ENCODE measurements at regions not wholly inside any gene's neighbourhood (a gene's known extent, or its start where the extent isn't known, plus 50 kb on each side); places are given as distances from the start of the nearest gene placed in this dataset.

DNA sequence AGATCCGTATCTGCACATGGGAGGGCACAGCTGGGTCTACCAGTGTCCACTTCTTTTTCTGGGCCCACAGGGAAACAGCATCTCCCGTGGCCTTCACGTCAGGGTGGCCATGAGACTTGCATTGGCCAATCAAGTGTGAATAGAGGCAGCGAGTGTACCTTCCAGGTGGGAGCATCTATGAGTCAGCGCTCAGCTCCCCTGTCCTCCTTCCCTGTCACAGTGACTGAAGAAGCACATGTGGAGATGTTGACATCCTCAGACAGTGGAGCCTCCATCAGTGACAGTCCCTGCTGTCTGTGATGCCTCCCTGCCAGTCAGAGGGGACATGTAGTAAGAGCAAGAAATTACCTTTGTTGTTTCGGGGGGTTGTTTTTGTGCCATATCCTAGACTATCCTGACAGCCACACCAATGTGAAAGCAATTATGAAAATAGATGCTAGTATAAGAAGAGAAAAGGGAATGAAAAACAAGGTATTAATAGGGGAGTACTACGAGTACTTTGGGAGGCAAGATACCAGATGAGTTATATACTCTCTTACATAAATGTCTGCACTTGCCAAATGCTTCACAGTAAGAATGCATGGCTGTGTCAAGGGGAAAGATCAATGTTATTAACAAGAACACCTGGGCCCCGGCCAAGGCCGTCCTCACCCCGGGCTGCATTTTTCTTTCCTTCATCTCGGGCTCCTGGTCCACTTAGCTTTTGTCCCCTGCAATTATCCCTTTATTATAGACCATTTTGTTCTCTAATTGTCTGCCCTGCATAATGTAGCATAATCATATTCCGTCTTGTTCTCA is 86.0 kb downstream of the MATN1 start:
- DNase-seq = no peak

DNA sequence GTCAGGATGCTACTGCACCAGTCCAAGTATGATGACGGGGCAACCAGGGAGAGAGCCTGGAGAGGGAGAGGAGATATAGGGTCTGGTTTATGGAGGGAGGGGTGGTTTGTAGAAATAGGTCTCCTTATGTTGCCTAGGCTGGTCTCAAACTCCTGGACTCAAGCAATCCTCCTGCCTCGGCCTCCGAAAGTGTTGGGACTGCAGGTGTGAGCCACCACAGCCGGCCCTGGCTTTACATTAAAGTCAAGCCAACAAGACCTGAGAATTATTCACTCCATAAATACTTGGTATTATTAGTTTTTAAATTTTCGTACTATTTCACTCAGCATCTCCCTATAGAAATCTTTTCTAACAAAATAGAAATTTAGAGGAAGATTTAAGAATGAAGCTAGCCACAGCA is 86.8 kb downstream of the MATN1 start:
- DNase-seq = no peak

DNA sequence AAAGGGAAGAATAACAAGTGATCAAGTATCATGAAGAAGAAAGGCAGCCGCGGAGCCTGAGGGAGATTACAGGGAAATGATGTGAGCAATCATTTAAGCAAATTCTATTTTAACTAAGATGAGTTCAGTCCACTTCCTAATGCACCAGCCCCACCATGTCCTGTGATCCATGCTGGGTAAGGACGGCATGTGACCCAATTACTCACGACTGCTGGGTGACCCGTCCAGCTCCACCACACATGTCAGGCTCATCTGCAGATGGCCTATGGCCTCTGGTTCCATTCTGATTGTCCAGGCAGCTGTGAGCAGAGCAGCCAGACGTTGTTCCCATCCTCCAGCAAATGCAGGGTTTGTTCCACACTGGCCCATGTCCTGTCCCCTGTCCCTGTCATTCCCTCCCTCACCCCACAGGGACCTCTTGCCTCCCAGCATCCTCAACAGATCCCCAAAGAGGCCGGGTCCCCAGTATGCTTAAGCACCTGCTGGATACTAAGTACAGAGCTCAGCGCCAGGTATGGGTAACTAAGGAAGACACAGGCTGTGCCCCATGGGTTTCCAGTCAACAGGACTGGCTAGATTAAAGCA is 87.9 kb downstream of the MATN1 start:
- no peak for DNase-seq

DNA sequence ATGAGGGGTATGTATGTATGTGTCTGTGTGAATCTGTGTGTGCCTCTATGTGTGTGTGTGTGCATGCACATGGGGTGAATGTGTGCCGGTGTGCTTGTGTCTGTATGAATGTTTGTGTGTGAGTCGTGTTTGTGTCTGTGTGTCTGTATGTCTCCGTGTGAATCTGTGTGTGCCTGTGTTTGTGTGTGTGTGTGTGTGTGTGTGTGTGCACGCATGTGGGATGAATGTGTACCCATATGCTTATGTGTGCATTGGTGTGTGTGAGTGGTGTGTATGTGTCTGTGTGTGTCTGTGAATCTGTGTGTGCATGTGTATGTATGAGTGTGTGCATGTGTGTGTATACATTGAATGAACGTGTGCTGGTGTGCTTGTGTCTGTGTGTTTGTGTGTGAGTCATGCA is 88.9 kb downstream of the MATN1 start:
- DNase-seq = no peak

DNA sequence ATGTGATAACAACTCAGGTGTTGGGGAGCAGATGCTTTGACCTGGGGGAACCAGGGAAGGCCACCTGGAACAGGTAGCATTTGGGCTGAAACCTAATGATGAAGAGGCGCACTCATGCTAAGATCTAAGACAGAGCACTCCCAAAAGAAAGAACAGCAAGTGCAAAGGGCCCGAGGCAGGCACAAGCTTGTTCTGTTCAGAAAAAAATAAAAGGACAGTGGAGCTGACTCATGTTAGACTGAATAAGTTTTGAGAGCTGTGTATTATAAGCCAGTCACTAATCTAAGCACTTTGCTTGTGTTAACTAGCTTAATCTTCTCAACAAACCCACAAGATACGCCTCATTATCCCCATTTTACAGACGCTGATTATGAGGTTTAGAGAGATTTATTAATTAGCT is 90.1 kb downstream of the MATN1 start:
- no peak for DNase-seq

DNA sequence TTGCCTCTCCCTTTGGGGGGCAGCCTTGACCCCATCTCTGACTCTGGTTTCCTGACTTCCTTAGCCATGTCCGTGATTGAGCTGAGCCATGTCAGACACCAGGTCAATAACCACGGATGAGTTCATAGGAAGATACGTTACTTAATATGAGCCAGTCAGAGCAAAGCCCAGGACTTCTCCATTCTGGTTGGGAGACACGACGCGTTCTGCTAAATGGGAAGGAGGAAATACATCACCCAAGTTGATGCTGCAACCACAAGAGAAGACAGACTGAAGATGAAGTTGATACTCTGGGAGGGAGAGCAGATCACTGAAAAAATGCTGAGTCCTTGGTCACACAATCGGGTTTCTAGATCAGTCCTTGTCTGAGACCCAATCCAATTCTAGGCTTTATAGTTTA is 90.9 kb downstream of the MATN1 start:
- no peak for DNase-seq

DNA sequence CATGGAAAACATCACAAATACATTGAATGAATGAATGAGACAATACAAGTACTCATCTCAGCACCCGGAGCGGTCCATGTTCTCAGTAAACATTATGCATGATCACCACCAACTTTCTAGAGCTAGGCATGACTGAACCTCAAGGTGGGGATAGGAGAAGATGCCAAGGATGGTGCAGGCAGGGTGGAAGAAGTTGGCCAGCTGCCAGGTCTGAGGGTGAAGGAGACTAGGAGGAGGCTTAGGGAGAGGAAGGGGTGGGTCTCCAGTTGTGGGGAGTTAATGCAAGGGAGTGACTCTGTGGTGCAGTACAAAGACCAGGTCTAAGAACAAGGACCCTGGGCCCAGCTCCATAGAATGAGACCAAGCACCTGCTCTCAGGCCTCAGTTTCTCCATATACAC is 91.7 kb downstream of the MATN1 start:
- no peak for DNase-seq

DNA sequence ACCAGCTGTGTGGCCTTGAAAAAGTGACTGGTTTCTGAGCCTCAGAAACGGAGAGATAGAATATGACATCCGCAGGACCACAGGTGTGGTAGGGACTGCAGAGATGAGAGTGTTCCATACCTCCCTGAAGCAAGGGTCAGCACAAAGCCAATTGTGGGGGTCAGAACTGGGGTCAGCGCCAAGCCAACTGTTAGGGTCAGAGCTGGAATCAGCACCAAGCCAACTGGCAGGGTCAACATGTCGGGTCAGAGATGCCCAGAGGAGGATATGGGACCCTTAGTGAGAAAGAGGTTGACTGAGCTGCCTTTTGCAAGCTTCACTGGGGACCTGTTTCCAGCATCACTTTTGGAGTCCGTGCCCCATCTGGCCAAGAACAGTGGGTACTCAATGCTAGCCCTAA is 93.9 kb downstream of the MATN1 start:
- DNase-seq = no peak

DNA sequence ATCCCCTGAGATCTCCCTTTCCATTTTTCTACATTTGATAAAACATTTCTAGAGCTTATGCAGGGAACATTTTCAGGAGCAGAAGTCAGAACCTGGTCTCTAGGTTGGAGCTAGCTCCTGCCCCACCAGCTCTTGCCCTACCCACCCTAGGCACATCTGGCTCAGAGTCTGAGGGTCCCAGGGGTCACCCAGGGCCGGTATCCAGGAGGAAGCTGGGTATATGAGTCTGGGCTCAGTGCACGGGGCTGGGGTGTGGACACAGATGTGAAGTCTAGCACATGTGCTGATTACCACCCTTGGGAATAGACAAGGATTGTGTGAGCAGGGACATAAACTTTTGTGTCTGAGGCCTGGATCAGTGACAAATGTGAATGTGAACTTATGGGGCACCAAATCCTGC is 95.4 kb downstream of the MATN1 start:
- DNase-seq = no peak

DNA sequence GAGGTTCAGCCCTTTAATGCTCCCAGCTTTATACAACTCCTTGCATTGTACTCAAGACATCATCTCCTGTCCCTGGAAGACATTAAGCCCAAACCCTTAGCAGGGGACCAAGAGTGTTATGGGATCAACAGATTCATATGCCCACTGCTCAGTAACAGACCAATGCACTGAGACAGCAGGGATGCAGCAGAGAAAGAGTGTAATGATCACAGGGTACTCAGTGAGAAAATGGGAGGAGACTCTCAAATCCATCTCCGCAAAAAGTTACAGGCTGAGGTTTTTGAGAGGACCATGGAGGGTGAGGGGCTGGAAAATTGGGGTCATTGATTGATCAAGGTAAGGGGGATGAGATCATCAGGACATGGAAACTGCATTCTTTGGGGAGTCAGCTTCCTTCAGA is 96.2 kb downstream of the MATN1 start:
- no peak for DNase-seq

DNA sequence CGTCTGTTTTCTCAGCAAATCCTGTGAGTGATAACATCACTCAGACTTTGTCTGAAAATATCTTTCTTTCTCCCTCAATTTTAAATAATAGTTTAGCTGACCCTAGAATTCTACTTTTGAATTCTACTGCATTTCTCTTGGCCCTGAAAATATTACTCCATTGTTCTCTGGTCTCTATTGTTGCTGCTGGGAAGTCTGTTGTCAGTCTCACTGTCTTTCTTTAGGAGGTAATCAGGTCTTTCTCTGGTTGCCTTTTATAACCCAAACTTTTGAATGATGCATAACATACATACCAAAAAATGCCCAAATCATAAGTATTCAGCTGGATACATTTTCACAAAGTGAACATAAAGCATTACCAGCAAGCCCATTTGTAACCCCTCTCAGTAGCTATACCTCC is 100.0 kb downstream of the MATN1 start:
- DNase-seq = no peak

DNA sequence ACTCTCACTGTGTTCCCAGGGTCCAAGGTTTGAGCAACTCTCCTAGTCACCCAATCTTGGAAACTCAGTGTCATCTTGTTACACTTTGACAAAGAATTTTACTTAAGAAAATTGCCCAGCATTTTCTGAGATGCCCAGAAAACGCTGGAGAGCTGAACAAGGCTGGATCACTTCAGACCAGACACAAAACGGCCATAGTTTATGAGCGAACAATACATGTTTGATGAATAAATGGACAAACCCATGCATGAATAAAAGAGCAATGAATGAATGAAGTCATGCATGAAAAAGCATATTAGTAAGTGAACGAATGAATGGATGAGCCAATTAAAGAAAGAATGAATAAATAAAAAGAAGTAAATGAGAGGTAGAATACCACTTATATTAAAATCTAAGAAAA is 103.8 kb downstream of the MATN1 start:
- DNase-seq = no peak

DNA sequence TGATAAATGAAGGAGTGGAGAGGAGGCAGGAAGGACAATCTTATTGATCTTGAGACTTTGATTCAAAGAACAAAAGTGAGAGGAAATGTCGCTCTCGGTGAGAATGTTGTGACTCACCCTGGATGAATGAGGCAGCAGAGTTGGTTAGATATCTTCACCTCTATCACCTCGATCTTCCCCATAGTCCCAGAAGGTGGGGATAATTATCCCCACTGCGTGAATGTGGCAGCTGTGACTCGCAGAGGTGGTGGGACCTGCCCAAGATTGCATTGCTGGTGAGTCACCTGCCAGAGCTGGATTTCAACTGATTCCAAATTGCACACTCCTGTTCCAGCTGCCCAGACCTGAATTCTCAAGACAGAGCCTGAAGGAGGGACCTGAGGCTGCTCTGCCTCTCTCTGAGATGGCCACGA is 105.0 kb downstream of the MATN1 start:
- peak; percentile 8 for DNase-seq

DNA sequence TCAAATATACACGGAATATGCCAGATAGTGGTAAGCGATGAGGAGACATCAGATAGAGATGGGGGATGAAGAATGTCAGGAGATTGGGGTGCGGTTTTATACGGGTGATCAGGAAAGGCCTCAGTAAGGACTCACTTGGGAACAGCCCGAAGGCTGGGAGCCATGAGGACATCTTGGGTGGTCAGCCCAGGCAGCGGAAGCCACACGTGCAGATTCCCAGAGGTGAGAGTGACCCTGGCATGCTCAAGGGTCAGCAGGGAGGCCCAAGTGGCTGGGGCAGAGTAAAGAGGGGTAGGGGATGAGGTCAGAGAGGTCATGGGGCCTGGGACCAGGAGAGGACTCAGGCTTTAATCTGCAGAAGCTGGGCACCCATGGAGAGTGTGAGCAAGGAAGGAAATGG is 106.6 kb downstream of the MATN1 start:
- no peak for DNase-seq

DNA sequence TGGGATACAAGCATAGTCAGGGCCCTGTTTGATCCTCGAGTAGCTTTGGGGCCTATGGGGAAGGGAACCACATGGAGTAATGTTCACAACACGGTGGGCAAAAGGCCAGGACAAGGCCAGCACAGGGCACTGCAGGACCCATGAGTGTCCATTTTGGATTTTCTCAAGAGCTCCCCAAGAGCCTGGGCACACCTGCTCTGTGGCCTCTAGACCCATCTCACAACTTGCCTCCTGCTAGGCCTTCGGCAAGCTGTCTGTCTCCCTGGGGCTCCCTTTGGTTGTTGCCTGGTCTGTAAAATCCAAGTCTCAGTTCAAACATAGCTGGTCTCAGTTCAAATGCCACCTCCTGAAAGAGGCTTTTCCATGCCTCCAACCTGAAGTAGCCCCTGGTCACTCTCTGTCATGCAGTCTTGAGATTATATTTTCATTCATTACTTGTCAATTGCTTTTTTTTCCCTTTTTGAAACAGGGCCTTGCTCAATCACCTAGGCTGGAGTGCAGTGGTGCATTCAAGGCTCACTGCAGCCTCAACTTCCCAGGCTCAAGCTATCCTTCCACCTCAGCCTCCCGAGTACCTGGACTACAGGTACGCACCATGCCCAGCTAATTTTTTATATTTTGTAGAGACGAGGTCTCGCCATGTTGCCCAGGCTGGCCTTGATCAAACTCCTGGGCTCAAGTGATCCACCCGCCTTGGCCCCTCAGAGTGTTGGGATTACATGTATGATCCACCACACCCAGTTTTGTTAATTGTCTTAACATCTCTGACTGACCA is 107.4 kb downstream of the MATN1 start:
- DNase-seq = no peak

DNA sequence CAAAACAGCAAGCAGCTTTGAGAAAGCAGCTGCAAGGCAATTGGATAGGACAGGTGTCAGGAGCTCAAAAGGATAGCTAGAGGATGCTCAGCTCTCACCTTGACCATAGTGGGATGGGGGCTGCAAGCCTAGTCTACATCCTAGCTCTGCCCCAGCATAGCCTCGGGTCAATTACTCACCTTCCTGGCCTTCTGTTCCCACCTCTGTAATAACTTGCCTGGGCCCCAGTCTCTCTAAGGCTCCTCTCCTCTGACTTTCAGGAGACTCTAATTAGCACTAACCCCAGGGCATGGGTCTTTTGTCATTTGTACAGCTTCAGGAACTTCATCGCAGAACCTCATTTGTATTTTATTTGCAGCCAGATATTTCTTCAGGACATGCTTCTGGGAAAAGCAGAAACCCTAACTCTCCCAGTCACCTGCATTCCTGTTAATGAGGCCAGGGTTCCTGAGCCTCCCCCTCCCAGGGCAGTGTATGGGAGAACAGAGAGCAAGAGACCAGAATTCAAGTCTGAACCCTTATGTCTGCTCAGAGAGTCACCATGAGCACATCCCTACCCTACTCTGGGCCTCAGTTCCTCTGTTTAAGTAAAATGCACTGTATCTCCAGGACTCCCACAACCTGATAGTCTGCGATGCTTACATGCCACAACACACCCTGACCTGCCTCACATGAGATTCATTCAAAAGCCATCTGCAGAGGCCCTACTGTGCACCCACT is 108.1 kb downstream of the MATN1 start:
- no peak for DNase-seq

DNA sequence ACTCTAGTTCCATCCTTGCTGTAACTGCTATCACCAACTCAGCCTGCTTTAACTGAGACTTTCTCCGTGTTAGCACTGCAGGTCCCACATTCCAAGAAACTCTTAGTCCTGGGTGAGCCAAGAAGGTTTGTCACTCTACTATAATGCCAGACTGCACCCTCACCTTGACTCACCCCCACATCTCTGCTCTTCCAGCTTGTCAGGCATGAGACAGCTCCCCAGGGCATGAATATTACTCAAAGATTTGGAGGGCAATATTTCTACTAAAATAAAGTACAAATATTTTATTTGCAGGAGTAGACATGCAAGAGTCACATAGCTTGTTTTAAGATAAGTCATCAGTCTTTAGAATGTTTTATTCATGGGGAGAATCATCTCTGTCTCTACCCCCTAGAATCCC is 110.2 kb downstream of the MATN1 start:
- DNase-seq = no peak

DNA sequence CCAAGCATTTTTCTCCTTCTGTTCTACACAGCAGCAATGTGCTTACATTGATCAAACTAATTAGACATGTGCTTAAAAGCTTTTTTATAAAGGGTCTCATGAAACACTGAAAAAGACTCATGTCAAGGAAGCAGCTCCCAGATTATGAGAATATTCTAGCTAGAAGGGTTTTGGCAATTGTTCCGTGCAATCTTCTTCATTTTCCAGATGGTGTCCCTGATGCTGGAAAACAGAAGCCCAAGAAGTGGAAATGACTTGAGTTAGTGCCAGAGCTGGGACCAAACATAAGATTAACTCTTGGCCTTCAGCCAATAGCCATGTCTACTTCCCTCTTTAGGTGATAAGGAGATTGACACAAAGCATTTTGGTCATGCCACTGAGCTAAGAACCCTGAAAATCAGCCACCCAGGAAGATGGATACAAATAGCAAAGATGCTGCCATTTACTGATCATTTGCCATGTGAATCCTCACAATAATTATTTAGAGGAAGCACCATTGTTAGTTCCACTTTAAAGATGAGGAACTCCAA is 110.8 kb downstream of the MATN1 start:
- no peak for DNase-seq

DNA sequence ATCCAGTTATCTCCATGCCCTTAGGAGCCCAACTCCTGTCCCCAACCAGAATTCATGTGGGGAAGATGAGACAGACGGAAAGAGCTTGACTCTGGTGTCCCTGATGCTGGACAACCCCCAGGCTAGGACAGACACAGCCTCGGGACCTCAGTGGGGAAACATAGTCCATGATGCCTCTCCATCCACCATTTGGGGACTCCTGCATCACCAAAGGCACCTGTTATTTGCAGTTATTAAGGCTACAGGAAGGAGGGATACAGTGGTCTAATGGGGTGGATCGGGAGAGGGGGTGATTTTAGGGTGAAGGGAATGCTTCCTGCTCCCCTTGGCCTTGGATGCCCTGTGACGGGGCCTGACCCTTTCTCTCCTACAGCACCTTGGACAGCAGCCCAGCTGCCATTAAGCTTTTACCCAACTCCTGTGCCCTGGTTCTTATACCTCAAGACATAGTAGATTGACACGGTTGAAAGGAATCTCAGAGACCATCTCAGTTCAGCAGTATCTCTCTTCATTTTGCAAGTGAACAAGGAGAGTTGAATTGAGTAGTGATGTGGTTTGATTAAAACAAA is 111.6 kb downstream of the MATN1 start:
- DNase-seq = no peak

DNA sequence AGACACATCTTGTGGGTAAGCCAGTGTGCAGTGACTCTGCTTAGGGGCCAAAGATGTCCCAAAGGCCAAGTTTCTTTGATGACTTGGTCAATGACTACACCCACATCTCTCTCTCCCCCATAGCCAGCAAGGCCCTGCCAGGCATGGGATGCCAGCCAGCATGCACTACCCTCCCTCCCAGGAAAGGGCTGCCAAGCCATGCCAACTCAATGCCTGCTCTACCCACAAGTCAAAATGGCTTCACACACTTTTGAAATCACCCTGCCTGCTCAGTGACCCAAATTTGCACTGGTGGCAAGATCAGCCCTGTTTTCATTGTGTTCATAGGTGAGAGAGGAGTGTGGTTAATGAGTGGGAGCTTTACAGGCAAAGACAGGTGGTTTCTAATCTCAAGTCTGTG is 112.5 kb downstream of the MATN1 start:
- no peak for DNase-seq

DNA sequence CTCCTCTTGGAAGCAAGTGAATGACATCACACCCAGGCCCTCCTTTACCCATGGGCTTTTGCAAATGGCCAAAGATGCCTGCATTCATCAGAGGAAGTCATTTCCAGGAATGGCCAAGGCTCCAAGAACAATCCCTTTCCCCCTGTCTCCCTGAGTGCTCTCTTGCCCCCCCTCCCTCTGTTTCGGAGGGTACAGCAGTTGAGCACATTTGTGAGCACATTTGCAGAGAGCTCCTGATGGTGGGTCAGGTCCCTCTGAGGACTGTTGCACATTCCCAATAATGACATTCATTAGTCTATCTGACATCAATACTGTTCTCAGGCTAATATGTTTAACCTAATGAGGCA is 113.4 kb downstream of the MATN1 start:
- DNase-seq = no peak

DNA sequence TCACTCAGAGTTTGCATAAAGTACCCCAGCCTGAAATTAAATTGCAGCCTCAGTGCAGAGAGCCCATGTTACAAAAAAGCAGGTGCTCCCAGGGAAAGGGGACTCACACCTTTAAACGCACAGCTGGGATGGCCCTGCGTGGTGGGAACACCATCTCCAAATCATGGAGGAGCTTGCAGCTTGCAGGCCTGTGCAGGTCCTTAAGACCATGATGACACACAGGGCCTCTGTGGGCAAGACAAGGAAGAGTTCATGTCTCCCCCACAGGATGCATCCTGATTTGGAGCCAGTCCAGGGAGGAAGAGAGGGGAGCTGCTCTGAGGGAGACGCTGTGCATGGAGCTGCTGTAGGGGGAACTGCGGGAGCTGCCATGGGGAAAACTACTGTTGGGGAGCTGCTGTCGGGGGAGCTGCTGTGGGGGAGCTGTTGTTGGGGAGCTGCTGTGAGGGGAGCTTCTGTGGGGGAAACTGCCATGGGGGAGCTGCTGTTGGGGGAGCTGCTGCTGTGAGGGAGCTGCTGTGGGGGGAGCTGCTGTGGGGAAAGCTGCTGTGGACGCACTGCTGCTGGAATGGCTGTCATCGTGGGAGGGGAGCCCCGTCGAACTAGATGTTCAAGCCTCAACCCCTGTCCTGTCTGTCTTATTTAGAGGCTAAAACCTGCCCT is 113.9 kb downstream of the MATN1 start:
- DNase-seq = no peak

DNA sequence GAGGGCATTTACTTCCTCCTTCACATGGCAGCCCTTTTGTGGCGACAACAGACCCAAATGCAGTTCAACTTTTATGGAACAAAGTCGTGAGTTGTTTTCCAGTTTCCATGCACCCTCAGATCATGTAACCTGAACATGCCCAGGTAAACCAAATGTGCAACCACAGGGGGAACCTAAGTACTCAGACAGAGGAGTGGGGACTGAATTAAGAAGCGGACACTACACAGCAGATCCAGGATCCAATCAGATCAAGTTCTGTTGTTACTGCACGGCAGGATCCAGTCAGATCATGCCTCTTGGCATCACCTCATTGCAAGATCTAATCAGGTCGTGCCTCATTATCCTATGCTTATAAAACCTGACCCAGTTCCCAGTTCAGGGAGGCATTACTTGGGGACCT is 115.7 kb downstream of the MATN1 start:
- DNase-seq = no peak
